H9 (cell line): ENCODE measurements at regions not wholly inside any gene's neighbourhood (a gene's known extent, or its start where the extent isn't known, plus 50 kb on each side); places are given as distances from the start of the nearest gene placed in this dataset.

Experiments
- DNase-seq: peaks from one replicate; pipeline ENCODE4 v3.0.0-alpha.2; 2017
- H2AFZ ChIP-seq: one replicate; pipeline ENCODE4 v1.6.1; 2013; ENCODE audit warnings: mild to moderate bottlenecking, low read length, control low read depth, moderate library complexity
- H2AK5ac ChIP-seq: 2 replicates; pipeline ENCODE4 v1.6.1; 2013; ENCODE audit warnings: low read length, control low read depth, mixed read lengths; ENCODE audit not compliant: insufficient read length
- H2BK120ac ChIP-seq: one replicate; pipeline ENCODE4 v1.6.1; 2013; ENCODE audit warnings: low read depth, mild to moderate bottlenecking, low read length, control low read depth, inconsistent platforms; ENCODE audit not compliant: poor library complexity, severe bottlenecking
- H2BK12ac ChIP-seq: 2 replicates; pipeline ENCODE4 v1.6.1; 2013; ENCODE audit warnings: low read length, control low read depth, mixed read lengths, low read depth; ENCODE audit not compliant: insufficient read length
- H2BK15ac ChIP-seq: 2 replicates; pipeline ENCODE4 v1.6.1; 2013; ENCODE audit warnings: low read depth, low read length, control low read depth
- H2BK20ac ChIP-seq: one replicate; pipeline ENCODE4 v1.6.1; 2013; ENCODE audit warnings: low read depth, mild to moderate bottlenecking, low read length, control low read depth, inconsistent platforms; ENCODE audit not compliant: poor library complexity, severe bottlenecking
- H2BK5ac ChIP-seq: 2 replicates; pipeline ENCODE4 v1.6.1; 2013; ENCODE audit warnings: low read length, control low read depth, mixed read lengths; ENCODE audit not compliant: insufficient read length
- H3K14ac ChIP-seq: 2 replicates; pipeline ENCODE4 v1.6.1; 2013; ENCODE audit warnings: low read length, control low read depth; ENCODE audit not compliant: insufficient read depth
- H3K18ac ChIP-seq: 2 replicates; pipeline ENCODE4 v1.6.1; 2013; ENCODE audit warnings: low read depth, mild to moderate bottlenecking, mixed read lengths, low read length, control low read depth; ENCODE audit not compliant: insufficient read length
- H3K23ac ChIP-seq: 2 replicates; pipeline ENCODE4 v1.6.1; 2013; ENCODE audit warnings: low read length, control low read depth, mixed read lengths, low read depth; ENCODE audit not compliant: insufficient read length
- H3K23me2 ChIP-seq: 2 replicates; pipeline ENCODE4 v1.6.1; 2013; ENCODE audit warnings: low read depth, mild to moderate bottlenecking, mixed read lengths, low read length, control low read depth; ENCODE audit not compliant: insufficient read length, poor library complexity, severe bottlenecking
- H3K27ac ChIP-seq: 2 replicates; pipeline ENCODE4 v1.5.1; 2013; ENCODE audit warnings: low read length, control low read depth, mixed read lengths, low read depth; ENCODE audit not compliant: insufficient read length
- H3K27me3 ChIP-seq: 2 replicates; pipeline ENCODE4 v1.6.1; 2013; ENCODE audit warnings: low read length, control low read depth, inconsistent platforms; ENCODE audit not compliant: insufficient read depth
- H3K4ac ChIP-seq: 2 replicates; pipeline ENCODE4 v1.6.1; 2013; ENCODE audit warnings: low read depth, mild to moderate bottlenecking, control low read depth, inconsistent platforms, low read length, moderate library complexity
- H3K4me1 ChIP-seq: 2 replicates; pipeline ENCODE4 v1.6.1; 2013; ENCODE audit warnings: low read length, control low read depth, inconsistent platforms; ENCODE audit not compliant: insufficient read depth
- H3K4me2 ChIP-seq: 2 replicates; pipeline ENCODE4 v1.6.1; 2013; ENCODE audit warnings: low read length, control low read depth, mixed read lengths; ENCODE audit not compliant: insufficient read length, insufficient read depth
- H3K56ac ChIP-seq: 2 replicates; pipeline ENCODE4 v1.6.1; 2013; ENCODE audit warnings: low read depth, mild to moderate bottlenecking, mixed read lengths, low read length, control low read depth; ENCODE audit not compliant: insufficient read length
- H3K79me1 ChIP-seq: 2 replicates; pipeline ENCODE4 v1.6.1; 2013; ENCODE audit warnings: low read depth, mild to moderate bottlenecking, moderate library complexity, low read length, control low read depth, inconsistent platforms; ENCODE audit not compliant: insufficient read depth, poor library complexity, severe bottlenecking
- H3K79me2 ChIP-seq: 2 replicates; pipeline ENCODE4 v1.6.1; 2013; ENCODE audit warnings: low read length, control low read depth, inconsistent platforms; ENCODE audit not compliant: insufficient read depth
- H3K9ac ChIP-seq: 2 replicates; pipeline ENCODE4 v1.6.1; 2013; ENCODE audit warnings: low read length, control low read depth, mixed read lengths; ENCODE audit not compliant: insufficient read length; ENCODE audit errors: extremely low read depth
- H3K9me3 ChIP-seq: one replicate; pipeline ENCODE4 v1.6.1; 2013; ENCODE audit warnings: low read depth, low read length, inconsistent platforms; ENCODE audit not compliant: control insufficient read depth
- H3T11ph ChIP-seq: one replicate; pipeline ENCODE4 v1.6.1; 2013; ENCODE audit warnings: mild to moderate bottlenecking, low read length, control low read depth, inconsistent platforms
- H4K20me1 ChIP-seq: one replicate; pipeline ENCODE4 v1.6.1; 2013; ENCODE audit not compliant: control insufficient read depth, insufficient read length, insufficient read depth
- H4K5ac ChIP-seq: 2 replicates; pipeline ENCODE4 v1.6.1; 2013; ENCODE audit warnings: low read depth, mild to moderate bottlenecking, mixed read lengths, low read length, control low read depth; ENCODE audit not compliant: insufficient read length
- H4K8ac ChIP-seq: replicated peaks from 2 replicates; pipeline ENCODE4 v1.6.1; 2013; ENCODE audit warnings: low read length, control low read depth, mixed read lengths, low read depth; ENCODE audit not compliant: insufficient read length
- H4K91ac ChIP-seq: 2 replicates; pipeline ENCODE4 v1.6.1; 2013; ENCODE audit warnings: low read depth, mild to moderate bottlenecking, moderate library complexity, mixed read lengths, low read length, control low read depth; ENCODE audit not compliant: insufficient read length
- H3K27ac Mint-ChIP-seq, 3 experiments: 2 replicates in 2 of 3; 3 replicates in 1 of 3; pipeline ENCODE4 v1.8.0; 2020 to 2021; ENCODE audit warnings: mixed read lengths in 3 of 3, mild to moderate bottlenecking in 1 of 3, moderate library complexity in 1 of 3
- H3K27me3 Mint-ChIP-seq: 2 replicates; pipeline ENCODE4 v1.8.0; 2021; ENCODE audit warnings: low read depth, mild to moderate bottlenecking, moderate library complexity, mixed read lengths
- H3K36me3 Mint-ChIP-seq, 3 experiments: 2 replicates in 2 of 3; 3 replicates in 1 of 3; pipeline ENCODE4 v1.8.0; 2020 to 2021; ENCODE audit warnings: low read depth in 3 of 3, mixed read lengths in 3 of 3; ENCODE audit not compliant: insufficient read depth in 1 of 3
- H3K4me1 Mint-ChIP-seq, 2 experiments: 2 replicates each; pipeline ENCODE4 v1.8.0; 2020; ENCODE audit warnings: mixed read lengths in 2 of 2
- H3K4me3 Mint-ChIP-seq, 2 experiments: 2 replicates in 1 of 2; 3 replicates in 1 of 2; pipeline ENCODE4 v1.8.0; 2020 to 2021; ENCODE audit warnings: mild to moderate bottlenecking in 2 of 2, mixed read lengths in 2 of 2, moderate library complexity in 1 of 2
- H3K9me3 Mint-ChIP-seq, 2 experiments: 2 replicates in 1 of 2; 3 replicates in 1 of 2; pipeline ENCODE4 v1.8.0; 2020; ENCODE audit warnings: mild to moderate bottlenecking in 2 of 2, mixed read lengths in 2 of 2, moderate library complexity in 1 of 2
- CTCF ChIP-seq: fragments of 200-600 bp; sonication (generic); conservative IDR thresholded peaks from 3 replicates; pipeline ENCODE4 v1.8.0; 2021; ENCODE audit warnings: antibody characterized with exemption, mild to moderate bottlenecking
- WGBS: extraction: QIAGEN DNeasy Blood & Tissue Kit; methylation state at CpG from one replicate; pipeline ENCODE4 v1.1.7; 2013; ENCODE audit warnings: missing lambda C conversion rate, low lambda C conversion rate, mixed read lengths; ENCODE audit not compliant: insufficient read length; ENCODE audit errors: extremely low coverage; 5-methylcytosine and 5-hydroxymethylcytosine counted together

- Histone ChIP-seq H4K5ac (no peak overlapping the region), H2BK15ac (no peak overlapping the region), H3K56ac (no peak overlapping the region), H2BK12ac (no peak overlapping the region), H3T11ph (no peak overlapping the region), H3K18ac (no peak overlapping the region), H4K91ac (no peak overlapping the region), H3K4ac (no peak overlapping the region), H3K4me2 (no peak overlapping the region), H3K23me2 (no peaks in the 10 kb centered on the region), H4K20me1 (no peaks in the 10 kb centered on the region), H2BK120ac (no peak overlapping the region), H3K9me3 (no peaks in the 10 kb centered on the region), H3K23ac (no peak overlapping the region), H2AK5ac (no peak overlapping the region), H2BK20ac (no peak overlapping the region), H3K9ac (no peak overlapping the region), H3K27ac (no peak overlapping the region), H2AFZ (no peak overlapping the region), H3K14ac (no peak overlapping the region), H3K79me1 (no peaks in the 10 kb centered on the region), H3K27me3 (no peaks in the 10 kb centered on the region), H3K79me2 (no peaks in the 10 kb centered on the region), H4K8ac (no peak overlapping the region), H2BK5ac (no peak overlapping the region), H3K4me1 (no peaks in the 10 kb centered on the region)
- Mint-ChIP-seq H3K9me3 (no peaks in the 10 kb centered on the region; a peak in 2 of 5 replicates), H3K27me3 (peaks cover 1% of the 10 kb centered on the region), H3K36me3 (no peaks in the 10 kb centered on the region), H3K27ac (no peak overlapping the region), H3K4me1 (no peaks in the 10 kb centered on the region), H3K4me3 (no peak overlapping the region)
- no CpG with 5 or more reads among the region's 6 CpGs for WGBS
- DNase-seq = no peak
- TF ChIP-seq CTCF = no peak
Observed at GRCh38 chr13:39998166-39998565, 342.7 kb downstream of the COG6 start.
